Inferior parietal cortex (tissue), 1 donor: ENCODE measurements at regions not wholly inside any gene's neighbourhood (a gene's known extent, or its start where the extent isn't known, plus 50 kb on each side); places are given as distances from the start of the nearest gene placed in this dataset.

ENCODE experiments used
- DNase-seq: peaks from one replicate; pipeline ENCODE4 v3.0.0-alpha.2; 2016; ENCODE audit errors: extremely low spot score

- no peak for DNase-seq
Measured at GRCh38 chr10:78798976-78799730, 269.6 kb upstream of the ZMIZ1 start.

GRCh38 chr10:78800006-78800405 is 268.8 kb upstream of the ZMIZ1 start:
- no peak for DNase-seq

GRCh38 chr10:78800535-78801320 is 268.0 kb upstream of the ZMIZ1 start:
- no peak for DNase-seq

- no peak for DNase-seq
Measured at GRCh38 chr10:78802431-78802830, 266.3 kb upstream of the ZMIZ1 start.

GRCh38 chr10:78802866-78803265 is 265.9 kb upstream of the ZMIZ1 start:
- DNase-seq: no peak

- no peak for DNase-seq
Measured at GRCh38 chr10:78803710-78804109, 265.1 kb upstream of the ZMIZ1 start.

- DNase-seq: no peak
Measured at GRCh38 chr10:78804411-78805032, 264.2 kb upstream of the ZMIZ1 start.

- DNase-seq: no peak
Measured at GRCh38 chr10:78805176-78805575, 263.6 kb upstream of the ZMIZ1 start.

GRCh38 chr10:78806681-78807221 is 262.0 kb upstream of the ZMIZ1 start:
- DNase-seq: no peak

- no peak for DNase-seq
Measured at GRCh38 chr10:78807504-78808203, 261.1 kb upstream of the ZMIZ1 start.

- DNase-seq: no peak
Measured at GRCh38 chr10:78808286-78808685, 260.5 kb upstream of the ZMIZ1 start.

- no peak for DNase-seq
Measured at GRCh38 chr10:78808736-78809367, 259.9 kb upstream of the ZMIZ1 start.

GRCh38 chr10:78811174-78811573 is 257.6 kb upstream of the ZMIZ1 start:
- no peak for DNase-seq

- no peak for DNase-seq
Measured at GRCh38 chr10:78812571-78813318, 256.0 kb upstream of the ZMIZ1 start.

- no peak for DNase-seq
Measured at GRCh38 chr10:78813526-78813925, 255.2 kb upstream of the ZMIZ1 start.

- DNase-seq: no peak
Measured at GRCh38 chr10:78813998-78814399, 254.8 kb upstream of the ZMIZ1 start.

- DNase-seq: no peak
Measured at GRCh38 chr10:78814407-78814806, 254.4 kb upstream of the ZMIZ1 start.

- DNase-seq: no peak
Measured at GRCh38 chr10:78815702-78816334, 252.9 kb upstream of the ZMIZ1 start.

GRCh38 chr10:78817361-78817760 is 251.4 kb upstream of the ZMIZ1 start:
- no peak for DNase-seq

- DNase-seq: no peak
Measured at GRCh38 chr10:78817804-78818203, 251.0 kb upstream of the ZMIZ1 start.
